GM12874 (cell line): ENCODE measurements at regions not wholly inside any gene's neighbourhood (a gene's known extent, or its start where the extent isn't known, plus 50 kb on each side); places are given as distances from the start of the nearest gene placed in this dataset.

Source experiments
- CTCF ChIP-seq: IDR thresholded peaks from 2 replicates; pipeline ENCODE4 v1.5.1; 2011; ENCODE audit warnings: low read depth, mild to moderate bottlenecking, control low read depth, low read length, moderate library complexity; ENCODE audit not compliant: insufficient read depth

GRCh38 chr3:113097960-113098447 is 107.2 kb downstream of the GTPBP8 start:
- TF ChIP-seq CTCF, result no peak

- no peak for TF ChIP-seq CTCF
Measured at GRCh38 chr3:113100063-113100462, 109.3 kb downstream of the GTPBP8 start.

- TF ChIP-seq CTCF, result no peak
Measured at GRCh38 chr3:113103588-113103987, 107.8 kb upstream of the BOC start.

GRCh38 chr3:113104357-113105092 is 106.8 kb upstream of the BOC start:
- no peak for TF ChIP-seq CTCF

- no peak for TF ChIP-seq CTCF
Measured at GRCh38 chr3:113105093-113105449, 106.3 kb upstream of the BOC start.

- no peak for TF ChIP-seq CTCF
Measured at GRCh38 chr3:113105966-113106660, 105.2 kb upstream of the BOC start.

- TF ChIP-seq CTCF, result no peak
Measured at GRCh38 chr3:113110267-113110666, 101.1 kb upstream of the BOC start.
